ENCODE measurements at regions not wholly inside any gene's neighbourhood (a gene's known extent, or its start where the extent isn't known, plus 50 kb on each side); places are given as distances from the start of the nearest gene placed in this dataset.

DNA sequence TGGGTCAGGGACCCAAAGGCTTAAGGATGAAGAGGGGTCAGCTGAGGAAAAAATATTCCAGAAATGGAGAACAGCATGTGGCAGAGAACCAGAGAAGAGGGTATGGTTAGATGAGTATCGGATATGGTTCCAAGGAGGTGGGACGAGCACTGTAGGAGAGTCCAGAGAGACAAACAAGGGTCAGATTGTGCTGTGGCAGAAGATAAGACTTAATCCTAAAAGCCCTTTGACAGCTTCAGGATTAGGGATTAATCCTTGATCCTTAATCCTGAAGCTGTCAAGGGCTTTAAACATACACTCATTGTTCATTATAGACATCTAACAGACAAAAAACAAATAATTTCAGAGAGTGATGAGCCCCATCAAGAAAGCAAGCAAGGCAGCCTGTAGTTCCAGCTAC, 124.0 kb downstream of the SPTSSA start:
- no peak overlapping the region for H3K4me3 ChIP-seq
- no peaks in the 10 kb centered on the region for H3K9me3 ChIP-seq
- H3K27ac ChIP-seq, result no peak overlapping the region
- no peak for ATAC-seq
- no peak for DNase-seq
- intact Hi-C loops (cut with DNase I), result no loop called here
- TF ChIP-seq CTCF (IDR thresholded peaks at IDR 0.05), result no peak
- H3K4me1 ChIP-seq, result no peaks in the 10 kb centered on the region
- H3K27me3 ChIP-seq (ENCODE audit: low read depth), result no peaks in the 10 kb centered on the region
- H3K36me3 ChIP-seq, result no peaks in the 10 kb centered on the region

DNA sequence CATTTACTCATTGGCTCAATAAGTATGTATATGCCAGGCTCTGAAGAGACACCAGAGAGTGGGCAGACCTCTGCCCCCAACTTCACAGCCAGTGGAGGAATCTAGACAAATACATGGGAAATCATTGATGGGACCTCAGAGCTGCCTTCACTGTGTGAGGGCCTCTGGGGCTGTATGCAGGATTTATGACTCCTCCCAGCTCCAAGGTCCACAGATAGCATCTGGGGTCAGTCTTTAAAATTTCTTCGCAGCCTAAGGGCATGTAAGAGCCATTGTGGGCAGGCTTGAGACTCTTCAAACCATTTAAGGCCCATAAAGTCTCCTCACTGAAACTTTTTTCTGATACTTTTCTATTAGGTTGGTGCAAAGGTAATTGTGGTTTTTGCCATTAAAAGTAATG, 125.5 kb downstream of the SPTSSA start:
- no peak overlapping the region for H3K27ac ChIP-seq
- H3K4me1 ChIP-seq, result peaks cover 5% of the 10 kb centered on the region
- no peak overlapping the region for H3K4me3 ChIP-seq
- intact Hi-C loops (cut with DNase I), result no loop called here
- H3K9me3 ChIP-seq, result no peaks in the 10 kb centered on the region
- TF ChIP-seq CTCF (IDR thresholded peaks at IDR 0.05), result no peak
- DNase-seq (no peak), ATAC-seq (no peak)
- no peaks in the 10 kb centered on the region for H3K36me3 ChIP-seq
- no peaks in the 10 kb centered on the region for H3K27me3 ChIP-seq (ENCODE audit: low read depth)

DNA sequence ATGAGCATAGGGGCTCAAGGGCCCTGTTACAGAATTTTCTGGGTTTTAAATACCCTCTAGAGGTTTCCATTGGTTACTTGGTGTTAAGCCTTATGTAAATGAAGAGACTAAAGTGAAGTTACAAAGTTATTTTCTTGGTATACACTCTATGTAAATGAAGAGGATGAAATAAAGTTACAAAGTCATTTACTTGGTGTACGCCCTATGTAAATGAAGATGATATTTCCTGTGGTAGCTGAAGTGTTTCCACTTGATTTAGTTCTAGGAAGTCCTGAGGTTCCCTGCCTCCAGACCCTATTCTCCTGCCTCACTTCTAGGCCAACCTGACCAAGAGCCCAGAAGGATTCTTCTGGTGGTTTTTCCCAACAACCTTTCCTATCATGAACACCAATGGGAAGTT, 126.1 kb downstream of the SPTSSA start:
- intact Hi-C loops (cut with DNase I), result no loop called here
- Histone ChIP-seq H3K27ac (no peak overlapping the region), H3K9me3 (no peaks in the 10 kb centered on the region), H3K4me1 (peaks cover 7% of the 10 kb centered on the region), H3K27me3 (ENCODE audit: low read depth) (no peaks in the 10 kb centered on the region), H3K36me3 (no peaks in the 10 kb centered on the region), H3K4me3 (no peak overlapping the region)
- no peak for TF ChIP-seq CTCF (IDR thresholded peaks at IDR 0.05)
- ATAC-seq, result no peak
- no peak for DNase-seq

DNA sequence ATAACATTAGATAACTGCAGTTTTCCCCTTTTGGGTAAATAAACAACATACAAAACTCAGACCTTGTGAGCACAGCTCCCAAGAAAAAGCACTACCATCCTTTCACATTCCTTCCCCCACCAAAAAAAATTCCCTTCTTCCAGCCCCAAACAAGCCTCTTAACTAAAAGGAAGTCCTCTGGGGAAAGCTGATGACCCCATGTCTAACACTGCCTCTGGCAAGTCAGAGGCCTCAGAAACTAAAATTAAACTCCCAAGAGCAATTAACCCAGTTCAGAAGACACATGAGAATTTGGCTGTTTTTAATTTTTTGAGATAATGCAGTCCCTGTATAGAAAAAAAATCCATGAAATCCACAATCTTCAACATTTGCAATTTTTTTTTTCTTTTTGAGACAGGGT, 127.7 kb downstream of the SPTSSA start:
- intact Hi-C loops (cut with DNase I), result no loop called here
- no peak overlapping the region for H3K27ac ChIP-seq
- H3K4me3 ChIP-seq, result no peak overlapping the region
- peaks cover 7% of the 10 kb centered on the region for H3K4me1 ChIP-seq
- no peaks in the 10 kb centered on the region for H3K36me3 ChIP-seq
- no peaks in the 10 kb centered on the region for H3K9me3 ChIP-seq
- ATAC-seq (no peak), DNase-seq (no peak)
- no peaks in the 10 kb centered on the region for H3K27me3 ChIP-seq (ENCODE audit: low read depth)
- TF ChIP-seq CTCF (IDR thresholded peaks at IDR 0.05), result no peak

GRCh38 chr14:34331728-34332623, 130.1 kb downstream of the SPTSSA start:
- Histone ChIP-seq H3K27me3 (ENCODE audit: low read depth) (no peaks in the 10 kb centered on the region), H3K4me1 (peaks cover 7% of the 10 kb centered on the region), H3K36me3 (no peaks in the 10 kb centered on the region), H3K9me3 (no peaks in the 10 kb centered on the region), H3K27ac (peak overlapping the region; percentile 27), H3K4me3 (no peak overlapping the region)
- DNase-seq, result peak; percentile 70
- intact Hi-C loops (cut with DNase I), result no loop called here
- peak; percentile 84 for TF ChIP-seq CTCF (IDR thresholded peaks at IDR 0.05)
- ATAC-seq, result peak; percentile 92 to 94

Measured in lower lobe of right lung (tissue), 2 donors.